Mesenchymal stem cell (in vitro differentiated cells and primary cell): ENCODE measurements at regions not wholly inside any gene's neighbourhood (a gene's known extent, or its start where the extent isn't known, plus 50 kb on each side); places are given as distances from the start of the nearest gene placed in this dataset.
"Not testable (repeated sequence)": the region's sequence is repeated elsewhere in the genome, so short reads cannot be mapped to it uniquely, and the experiment has no call there.

ENCODE experiments used
- DNase-seq: peaks from one replicate; pipeline ENCODE4 v3.0.0-alpha.2; 2013
- H2AFZ ChIP-seq: one replicate; pipeline ENCODE4 v1.6.1; 2013; ENCODE audit warnings: low read depth, mild to moderate bottlenecking, control low read depth, inconsistent platforms, low read length, moderate library complexity
- H2AK5ac ChIP-seq: 2 replicates; pipeline ENCODE4 v1.6.1; 2013; ENCODE audit warnings: low read length, moderate library complexity, mild to moderate bottlenecking, inconsistent platforms; ENCODE audit not compliant: severe bottlenecking
- H2BK120ac ChIP-seq: one replicate; pipeline ENCODE4 v1.6.1; 2013; ENCODE audit warnings: low read depth, mild to moderate bottlenecking, inconsistent platforms, low read length, moderate library complexity
- H2BK12ac ChIP-seq, 2 experiments: one replicate each; pipeline ENCODE4 v1.6.1; 2013; ENCODE audit warnings: inconsistent platforms in 2 of 2, low read length in 2 of 2, mild to moderate bottlenecking in 2 of 2, moderate library complexity in 2 of 2, control low read depth in 1 of 2
- H2BK15ac ChIP-seq: one replicate; pipeline ENCODE4 v1.6.1; 2013; ENCODE audit warnings: mild to moderate bottlenecking, low read depth, inconsistent platforms; ENCODE audit not compliant: poor library complexity, severe bottlenecking
- H2BK5ac ChIP-seq: 2 replicates; pipeline ENCODE4 v1.6.1; 2013; ENCODE audit warnings: low read depth, mild to moderate bottlenecking, low read length, control low read depth, inconsistent platforms; ENCODE audit not compliant: poor library complexity, severe bottlenecking
- H3K14ac ChIP-seq, 2 experiments: one replicate each; pipeline ENCODE4 v1.6.1; 2013; ENCODE audit warnings: inconsistent platforms in 2 of 2, low read length in 2 of 2, control low read depth in 1 of 2, mild to moderate bottlenecking in 1 of 2, moderate library complexity in 1 of 2
- H3K18ac ChIP-seq, 2 experiments: one replicate each; pipeline ENCODE4 v1.6.1; 2013; ENCODE audit warnings: inconsistent platforms in 2 of 2, low read length in 2 of 2, control low read depth in 1 of 2, low read depth in 1 of 2, mild to moderate bottlenecking in 1 of 2
- H3K23ac ChIP-seq, 2 experiments: one replicate each; pipeline ENCODE4 v1.6.1; 2013; ENCODE audit warnings: inconsistent platforms in 2 of 2, low read length in 2 of 2, mild to moderate bottlenecking in 2 of 2, moderate library complexity in 2 of 2, control low read depth in 1 of 2
- H3K27ac ChIP-seq: 2 replicates; pipeline ENCODE4 v1.5.1; 2013; ENCODE audit warnings: mild to moderate bottlenecking, moderate library complexity, low read length, control low read depth, inconsistent platforms; ENCODE audit not compliant: poor library complexity, severe bottlenecking
- H3K27me3 ChIP-seq, 2 experiments: 2 replicates each; pipeline versions ENCODE4 v1.6.1 to v1.7.0; 2013; ENCODE audit warnings: low read length in 2 of 2, mild to moderate bottlenecking in 2 of 2, moderate library complexity in 2 of 2, control low read depth in 1 of 2, inconsistent platforms in 1 of 2; ENCODE audit not compliant: control insufficient read depth in 1 of 2, insufficient read depth in 1 of 2
- H3K36me3 ChIP-seq, 2 experiments: 2 replicates each; pipeline versions ENCODE4 v1.6.1 to v1.7.0; 2013; ENCODE audit warnings: low read length in 2 of 2, control low read depth in 1 of 2, inconsistent platforms in 1 of 2, low read depth in 1 of 2, mild to moderate bottlenecking in 1 of 2; ENCODE audit not compliant: insufficient read depth in 2 of 2, control insufficient read depth in 1 of 2
- H3K4ac ChIP-seq, 2 experiments: one replicate each; pipeline ENCODE4 v1.6.1; 2013; ENCODE audit warnings: inconsistent platforms in 2 of 2, low read length in 2 of 2, mild to moderate bottlenecking in 2 of 2, moderate library complexity in 2 of 2, control low read depth in 1 of 2, low read depth in 1 of 2
- H3K4me1 ChIP-seq: 2 replicates; pipeline ENCODE4 v1.6.1; 2013; ENCODE audit warnings: low read depth, low read length, control low read depth; ENCODE audit not compliant: control insufficient read depth, insufficient read depth
- H3K4me2 ChIP-seq: 2 replicates; pipeline ENCODE4 v1.6.1; 2013; ENCODE audit warnings: low read length, mild to moderate bottlenecking, inconsistent platforms; ENCODE audit not compliant: poor library complexity, severe bottlenecking
- H3K4me3 ChIP-seq, 2 experiments: 2 replicates each; pipeline versions ENCODE4 v1.5.1 to v1.7.0; 2013; ENCODE audit warnings: low read length in 2 of 2, mild to moderate bottlenecking in 2 of 2, control low read depth in 1 of 2, low read depth in 1 of 2; ENCODE audit not compliant: insufficient read depth in 1 of 2
- H3K79me1 ChIP-seq: replicated peaks from 2 replicates; pipeline ENCODE4 v1.6.1; 2013; ENCODE audit warnings: mild to moderate bottlenecking, control low read depth, low read length, inconsistent platforms; ENCODE audit not compliant: poor library complexity, severe bottlenecking
- H3K9ac ChIP-seq: 2 replicates; pipeline ENCODE4 v1.7.0; 2013; ENCODE audit warnings: mild to moderate bottlenecking, low read length, moderate library complexity
- H3K9me3 ChIP-seq: 2 replicates; pipeline ENCODE4 v1.7.0; 2013; ENCODE audit warnings: mild to moderate bottlenecking, low read length; ENCODE audit not compliant: control insufficient read depth
- H4K8ac ChIP-seq: one replicate; pipeline ENCODE4 v1.6.1; 2013; ENCODE audit warnings: inconsistent platforms, mild to moderate bottlenecking, low read length, moderate library complexity
- H4K91ac ChIP-seq: one replicate; pipeline ENCODE4 v1.6.1; 2013; ENCODE audit warnings: mild to moderate bottlenecking, low read length, inconsistent platforms
- WGBS: methylation state at CpG from one replicate; pipeline ENCODE4 v1.1.7; 2013; ENCODE audit warnings: mixed read lengths; 5-methylcytosine and 5-hydroxymethylcytosine counted together

DNA sequence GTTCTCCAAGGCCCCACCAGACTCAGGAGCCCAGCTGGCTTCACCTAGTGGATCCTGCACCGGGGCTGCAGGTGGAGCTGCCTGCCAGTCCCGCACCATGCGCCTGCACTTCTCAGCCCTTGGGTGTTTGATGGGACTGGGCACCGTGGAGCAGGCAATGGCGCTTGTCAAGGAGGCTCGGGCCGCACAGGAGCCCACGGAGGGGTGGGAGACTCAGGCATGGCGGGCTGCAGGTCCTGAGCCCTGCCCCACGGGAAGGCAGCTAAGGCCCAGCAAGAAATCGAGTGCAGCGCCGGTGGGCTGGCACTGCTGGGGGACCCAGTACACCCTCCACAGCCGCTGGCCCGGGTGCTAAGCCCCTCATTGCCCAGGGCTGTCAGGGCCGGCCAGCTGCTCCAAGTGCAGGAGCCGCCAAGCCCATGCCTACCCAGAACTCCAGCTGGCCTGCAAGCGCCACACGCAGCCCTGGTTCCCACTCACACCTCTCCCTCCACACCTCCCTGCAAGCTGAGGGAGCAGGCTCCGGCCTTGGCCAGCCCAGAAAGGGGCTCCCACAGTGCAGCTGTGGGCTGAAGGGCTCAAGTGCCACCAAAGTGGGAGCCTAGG is 95.2 kb downstream of the CHCHD4 start:
- not testable (repeated sequence) for H3K4me3 ChIP-seq, H4K91ac ChIP-seq, H3K79me1 ChIP-seq, H3K14ac ChIP-seq, H3K23ac ChIP-seq, DNase-seq, H3K36me3 ChIP-seq, H3K4me2 ChIP-seq, H2AFZ ChIP-seq, H2AK5ac ChIP-seq, H4K8ac ChIP-seq, H2BK120ac ChIP-seq, H3K4ac ChIP-seq, H2BK5ac ChIP-seq, H2BK15ac ChIP-seq, H3K9ac ChIP-seq, H3K4me1 ChIP-seq, H3K27me3 ChIP-seq, H3K18ac ChIP-seq, H2BK12ac ChIP-seq, H3K27ac ChIP-seq
- H3K9me3 ChIP-seq, result peaks cover 20% of the 10 kb centered on the region
- WGBS, result 75% methylated on average over 20 of the region's 20 CpGs

DNA sequence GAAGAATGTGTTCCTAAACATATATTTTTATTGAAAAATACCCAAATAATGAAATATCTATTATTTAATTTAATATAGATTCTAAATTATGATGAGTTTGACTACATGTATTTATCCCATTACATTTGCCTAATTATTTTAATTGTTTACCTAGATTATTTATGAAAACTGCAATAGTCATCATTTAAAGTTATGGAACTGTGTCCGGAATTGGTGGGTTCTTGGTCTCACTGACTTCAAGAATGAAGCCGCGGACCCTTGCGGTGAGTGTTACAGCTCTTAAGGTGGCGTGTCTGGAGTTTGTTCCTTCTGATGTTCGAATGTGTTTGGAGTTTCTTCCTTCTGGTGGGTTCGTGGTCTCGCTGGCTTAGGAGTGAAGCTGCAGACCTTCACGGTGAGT is 96.5 kb downstream of the CHCHD4 start:
- not testable (repeated sequence) for H2BK120ac ChIP-seq, H2AFZ ChIP-seq, H3K27ac ChIP-seq, H2AK5ac ChIP-seq, H3K4me1 ChIP-seq, DNase-seq, H2BK5ac ChIP-seq, H3K4me2 ChIP-seq, H2BK15ac ChIP-seq, H3K36me3 ChIP-seq, H3K79me1 ChIP-seq, H3K14ac ChIP-seq, H2BK12ac ChIP-seq, H3K4ac ChIP-seq, H3K9ac ChIP-seq, H4K8ac ChIP-seq, H3K4me3 ChIP-seq, H3K27me3 ChIP-seq, H4K91ac ChIP-seq, H3K23ac ChIP-seq, H3K18ac ChIP-seq
- peaks cover 22% of the 10 kb centered on the region for H3K9me3 ChIP-seq
- WGBS, result 80% methylated on average over 9 of the region's 9 CpGs

DNA sequence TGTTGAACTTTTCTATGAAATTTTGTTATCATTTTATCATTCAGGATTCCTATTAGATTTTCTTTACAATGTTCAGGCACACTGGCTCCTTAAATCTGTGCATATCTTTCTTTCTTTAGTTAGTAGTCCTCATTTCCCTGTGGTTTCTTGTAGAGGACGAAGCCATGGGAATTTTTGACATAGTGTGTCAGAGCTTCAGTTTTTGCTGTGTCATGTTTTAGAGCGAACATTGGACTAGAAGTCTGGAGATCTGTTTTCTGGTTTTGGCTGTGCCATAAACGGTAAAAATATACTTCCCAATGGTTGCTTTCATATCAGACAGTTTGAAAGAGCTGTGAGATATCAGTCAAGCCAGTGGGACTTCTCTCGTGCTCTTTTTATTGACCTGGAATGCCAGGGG is 105.2 kb downstream of the CHCHD4 start:
- H3K4me3 ChIP-seq, result no peak overlapping the region
- H3K36me3 ChIP-seq, result no peaks in the 10 kb centered on the region
- H3K14ac ChIP-seq, result no peak overlapping the region
- H2AK5ac ChIP-seq, result no peak overlapping the region
- no peak for DNase-seq
- H3K4me2 ChIP-seq, result no peak overlapping the region
- H3K27ac ChIP-seq, result no peak overlapping the region
- no peak overlapping the region for H2BK120ac ChIP-seq
- no peak overlapping the region for H2BK15ac ChIP-seq
- H3K4me1 ChIP-seq, result no peaks in the 10 kb centered on the region
- no peak overlapping the region for H2AFZ ChIP-seq
- no peak overlapping the region for H3K9ac ChIP-seq
- 59% methylated on average over 4 of the region's 4 CpGs for WGBS
- no peak overlapping the region for H3K18ac ChIP-seq
- H3K4ac ChIP-seq, result no peak overlapping the region
- H4K91ac ChIP-seq, result no peak overlapping the region
- H3K23ac ChIP-seq, result no peak overlapping the region
- no peak overlapping the region for H2BK12ac ChIP-seq
- no peak overlapping the region for H2BK5ac ChIP-seq
- H3K9me3 ChIP-seq, result peaks cover 15% of the 10 kb centered on the region
- no peaks in the 10 kb centered on the region for H3K27me3 ChIP-seq
- H3K79me1 ChIP-seq, result no peaks in the 10 kb centered on the region
- H4K8ac ChIP-seq, result no peak overlapping the region

DNA sequence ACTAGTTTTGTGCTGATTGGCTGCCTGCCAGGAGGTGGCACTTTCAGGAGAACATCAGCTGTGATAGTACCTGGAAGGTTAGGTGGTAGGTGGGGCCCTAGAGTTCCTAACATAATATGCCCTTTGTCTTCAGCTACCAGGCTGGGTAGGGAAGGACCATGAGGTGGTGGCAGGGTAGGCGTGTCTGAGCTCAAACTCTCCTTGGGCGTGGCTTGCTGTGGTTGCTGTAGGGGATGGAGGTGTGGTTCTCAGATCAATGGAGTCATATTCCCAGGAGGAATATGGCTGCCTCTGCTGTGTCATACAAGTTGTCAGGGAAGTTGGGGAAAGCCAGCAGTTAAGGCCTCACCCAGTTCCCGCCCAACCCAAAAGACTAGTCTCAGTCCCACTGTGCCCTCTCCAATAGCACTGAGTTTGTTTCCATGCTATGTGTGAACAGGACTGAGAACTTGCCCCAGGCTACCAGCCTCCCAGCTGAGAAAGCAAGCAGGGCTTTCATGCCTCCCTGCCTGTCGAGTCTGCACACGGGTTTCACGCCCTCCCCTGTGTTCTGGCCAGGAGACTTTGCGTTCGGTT is 107.7 kb downstream of the CHCHD4 start:
- no peak for DNase-seq
- no peaks in the 10 kb centered on the region for H3K36me3 ChIP-seq
- WGBS, result 80% methylated on average over 8 of the region's 8 CpGs

More for the DNA sequence above, 107.7 kb downstream of the CHCHD4 start:
- Histone ChIP-seq H3K4me1 (no peaks in the 10 kb centered on the region), H2BK120ac (no peak overlapping the region), H3K14ac (no peak overlapping the region), H3K27ac (no peak overlapping the region), H3K79me1 (no peaks in the 10 kb centered on the region), H2BK15ac (no peak overlapping the region), H4K91ac (no peak overlapping the region), H3K23ac (no peak overlapping the region), H3K9ac (no peak overlapping the region), H2AFZ (no peak overlapping the region), H3K4me3 (no peak overlapping the region), H3K9me3 (peaks cover 10% of the 10 kb centered on the region), H3K27me3 (no peaks in the 10 kb centered on the region), H3K4ac (no peak overlapping the region), H2AK5ac (no peak overlapping the region), H3K18ac (no peak overlapping the region), H2BK5ac (no peak overlapping the region), H3K4me2 (no peak overlapping the region), H4K8ac (no peak overlapping the region), H2BK12ac (no peak overlapping the region)
